Spleen (tissue), 11 donors: ENCODE measurements at regions not wholly inside any gene's neighbourhood (a gene's known extent, or its start where the extent isn't known, plus 50 kb on each side); places are given as distances from the start of the nearest gene placed in this dataset.

Experiments
- DNase-seq: peaks from one replicate; pipeline ENCODE4 v3.0.0-alpha.2; 2020
- H3K27ac ChIP-seq, 8 donors: fragments of 200-600 bp; sonication (generic) in 7 of 8; 1 replicate in 4 of 8; 2 replicates in 4 of 8; pipeline versions ENCODE4 v1.5.0 to v1.8.0; 2016 to 2021; ENCODE audit warnings: inconsistent platforms in 4 of 8, mild to moderate bottlenecking in 4 of 8, moderate library complexity in 1 of 8
- H3K27me3 ChIP-seq, 7 donors: fragments of 200-600 bp; sonication (generic) in 6 of 7; replicated peaks in 1 of 7; 1 replicate in 4 of 7; 2 replicates in 3 of 7; pipeline versions ENCODE4 v1.5.0 to v1.8.0; 2016 to 2021; ENCODE audit warnings: inconsistent platforms in 3 of 7, mild to moderate bottlenecking in 1 of 7
- H3K36me3 ChIP-seq, 6 donors: fragments of 200-600 bp; sonication (generic) in 5 of 6; 1 replicate in 4 of 6; 2 replicates in 2 of 6; pipeline versions ENCODE4 v1.5.0 to v1.8.0; 2016 to 2021; ENCODE audit warnings: inconsistent platforms in 2 of 6
- H3K4me1 ChIP-seq, 6 donors: fragments of 200-600 bp; sonication (generic) in 5 of 6; 1 replicate in 3 of 6; 2 replicates in 3 of 6; pipeline versions ENCODE4 v1.5.0 to v1.8.0; 2016 to 2021; ENCODE audit warnings: inconsistent platforms in 3 of 6
- H3K4me3 ChIP-seq, 8 donors: fragments of 200-600 bp; sonication (generic) in 7 of 8; 1 replicate in 4 of 8; 2 replicates in 4 of 8; pipeline versions ENCODE4 v1.5.0 to v1.8.0; 2016 to 2021; ENCODE audit warnings: inconsistent platforms in 4 of 8, mild to moderate bottlenecking in 4 of 8, moderate library complexity in 2 of 8
- H3K9me3 ChIP-seq, 8 donors: fragments of 200-600 bp; sonication (generic) in 7 of 8; 1 replicate in 4 of 8; 2 replicates in 4 of 8; pipeline versions ENCODE4 v1.5.0 to v1.8.0; 2016 to 2021; ENCODE audit warnings: inconsistent platforms in 4 of 8
- POLR2A ChIP-seq, 3 donors: fragments of 450-650 bp; IDR thresholded peaks; one replicate each; pipeline ENCODE4 v1.5.1; 2017; ENCODE audit warnings: antibody characterized with exemption in 3 of 3, mild to moderate bottlenecking in 1 of 3
- POLR2AphosphoS5 ChIP-seq, 3 donors: sonication (generic); formaldehyde crosslinking; IDR thresholded peaks; one replicate each; pipeline ENCODE4 v1.5.1; 2017; ENCODE audit warnings: antibody characterized with exemption in 3 of 3
- WGBS, 5 donors: extraction: QIAGEN DNeasy Blood & Tissue Kit in 3 of 5; methylation state at CpG; one replicate each; pipeline versions ENCODE4 v1.1.5 to v1.1.7; 2013 to 2018; 5-methylcytosine and 5-hydroxymethylcytosine counted together
- intact Hi-C: fragments of 100-400 bp; cut with DNase I; formaldehyde crosslinking; loops from one replicate; pipeline ENCODE4 v1.15.0; 2023; ENCODE audit warnings: low total_unique reads
- TF ChIP-seq, protein P1 (sequence below), 11 experiments: fragments of 200-600 bp in 7 of 11; fragments of 450-650 bp in 4 of 11; sonication (generic) in 4 of 11; IDR thresholded peaks in 8 of 11; conservative IDR thresholded peaks in 3 of 11; 1 replicate in 7 of 11; 2 replicates in 4 of 11; pipeline versions ENCODE4 v1.4.0 to v1.8.0; 2016 to 2021; ENCODE audit warnings: antibody characterized with exemption in 11 of 11, inconsistent platforms in 4 of 11, mild to moderate bottlenecking in 1 of 11
- donor health status: healthy with polysubstance abuse.
- donor health status: DM: no; HTN: no; CAD: no; lungs with moderate emphysema.
- donor health status: DM: no; HTN: no; CAD: no.
- donor health status: Bipolar disorder and iron deficiency.
- donor health status: healthy.
- donor health status: DM: no; HTN: no; CAD: no.
- donor health status: DM: yes; HTN: yes; CAD: no.

DNA sequence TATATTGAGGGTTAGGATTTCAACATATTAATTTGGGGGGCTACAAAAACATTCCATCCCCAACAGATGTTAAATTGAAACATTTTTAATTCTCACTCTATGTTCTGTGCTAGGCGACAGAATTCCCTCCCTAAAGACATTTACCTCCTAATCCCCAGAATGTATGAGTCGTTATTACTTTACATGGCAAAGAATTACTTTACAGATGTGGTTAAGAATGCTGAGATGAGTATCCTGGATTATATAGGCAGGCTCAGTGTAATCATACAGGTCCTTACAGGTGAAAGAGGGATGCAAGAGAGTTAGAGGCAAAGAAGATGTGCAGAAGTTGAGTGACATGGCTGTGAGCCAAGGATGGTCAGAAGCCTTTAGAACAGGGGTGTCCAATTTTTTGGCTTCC lies 974.1 kb upstream of the ACVR2A start:
- Histone ChIP-seq H3K36me3 (no peaks in the 10 kb centered on the region), H3K27ac (no peak overlapping the region), H3K4me1 (peaks cover 0 to 3% (median 0%) of the 10 kb centered on the region in 6 donors), H3K4me3 (no peak overlapping the region), H3K9me3 (no peaks in the 10 kb centered on the region), H3K27me3 (no peaks in the 10 kb centered on the region)
- no peak for DNase-seq
- WGBS, 5 donors: 83 to 96% (median 89%) methylated on average over 2 of the region's 2 CpGs
- intact Hi-C loops: no loop called here
- no peak for TF ChIP-seq POLR2A (IDR thresholded peaks at IDR 0.05)
- no peak for TF ChIP-seq POLR2AphosphoS5 (IDR thresholded peaks at IDR 0.05)
- TF ChIP-seq, protein P1, sequence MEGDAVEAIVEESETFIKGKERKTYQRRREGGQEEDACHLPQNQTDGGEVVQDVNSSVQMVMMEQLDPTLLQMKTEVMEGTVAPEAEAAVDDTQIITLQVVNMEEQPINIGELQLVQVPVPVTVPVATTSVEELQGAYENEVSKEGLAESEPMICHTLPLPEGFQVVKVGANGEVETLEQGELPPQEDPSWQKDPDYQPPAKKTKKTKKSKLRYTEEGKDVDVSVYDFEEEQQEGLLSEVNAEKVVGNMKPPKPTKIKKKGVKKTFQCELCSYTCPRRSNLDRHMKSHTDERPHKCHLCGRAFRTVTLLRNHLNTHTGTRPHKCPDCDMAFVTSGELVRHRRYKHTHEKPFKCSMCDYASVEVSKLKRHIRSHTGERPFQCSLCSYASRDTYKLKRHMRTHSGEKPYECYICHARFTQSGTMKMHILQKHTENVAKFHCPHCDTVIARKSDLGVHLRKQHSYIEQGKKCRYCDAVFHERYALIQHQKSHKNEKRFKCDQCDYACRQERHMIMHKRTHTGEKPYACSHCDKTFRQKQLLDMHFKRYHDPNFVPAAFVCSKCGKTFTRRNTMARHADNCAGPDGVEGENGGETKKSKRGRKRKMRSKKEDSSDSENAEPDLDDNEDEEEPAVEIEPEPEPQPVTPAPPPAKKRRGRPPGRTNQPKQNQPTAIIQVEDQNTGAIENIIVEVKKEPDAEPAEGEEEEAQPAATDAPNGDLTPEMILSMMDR (IDR thresholded peaks at IDR 0.05 in 8 of 11, conservative IDR thresholded peaks at IDR 0.05 in 3 of 11): no peak

DNA sequence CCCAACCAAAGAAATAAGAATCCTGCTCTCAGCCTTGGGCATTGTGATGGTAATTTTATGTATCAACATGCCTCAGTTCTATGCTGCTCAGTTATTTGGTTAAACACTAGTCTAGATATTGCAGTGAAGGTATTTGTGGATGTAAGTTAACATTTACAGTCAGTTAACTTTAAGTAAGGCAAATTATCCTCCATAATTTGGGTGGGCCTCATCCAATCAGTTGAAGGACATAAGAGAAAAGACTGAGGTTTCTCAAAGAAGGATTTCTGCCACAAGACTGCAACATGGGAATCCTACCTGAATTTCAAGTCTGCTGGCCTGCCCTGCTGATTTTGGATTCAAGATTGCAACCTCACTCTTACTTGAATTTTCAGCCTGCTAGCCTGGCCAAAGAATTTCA lies 975.5 kb upstream of the ACVR2A start:
- Histone ChIP-seq H3K4me3 (no peak overlapping the region), H3K9me3 (peaks cover 0 to 10% (median 1%) of the 10 kb centered on the region in 8 donors)

DNA sequence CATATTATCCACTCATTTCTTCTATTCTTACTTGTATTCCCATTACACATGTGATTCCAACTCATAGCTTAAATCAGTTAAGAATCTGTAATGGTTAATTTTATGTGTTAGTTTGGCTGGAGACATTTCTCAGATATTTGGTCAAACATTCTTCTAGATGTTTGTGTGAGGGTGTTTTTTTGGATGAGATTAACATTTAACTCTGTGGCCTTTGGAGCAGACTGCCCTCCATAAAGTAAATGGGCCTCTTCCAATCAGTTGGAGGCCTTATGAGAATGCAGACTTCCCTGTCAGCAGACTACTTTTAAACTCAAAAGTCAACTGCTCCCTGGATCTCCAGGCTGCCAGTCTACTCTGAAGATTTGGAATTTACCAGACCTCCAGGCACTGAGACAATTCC lies 976.8 kb upstream of the ACVR2A start:
- intact Hi-C loops: no loop called here
- no peak for DNase-seq

More for the DNA sequence above, 975.5 kb upstream of the ACVR2A start:
- Histone ChIP-seq H3K27me3 (no peaks in the 10 kb centered on the region), H3K4me1 (peaks cover 0 to 3% (median 0%) of the 10 kb centered on the region in 6 donors), H3K36me3 (no peaks in the 10 kb centered on the region), H3K27ac (no peak overlapping the region)
- TF ChIP-seq POLR2AphosphoS5 (IDR thresholded peaks at IDR 0.05) (no peak), POLR2A (IDR thresholded peaks at IDR 0.05) (no peak)
- TF ChIP-seq, protein P1 (IDR thresholded peaks at IDR 0.05 in 8 of 11, conservative IDR thresholded peaks at IDR 0.05 in 3 of 11): no peak
- intact Hi-C loops: no loop called here
- no peak for DNase-seq

DNA sequence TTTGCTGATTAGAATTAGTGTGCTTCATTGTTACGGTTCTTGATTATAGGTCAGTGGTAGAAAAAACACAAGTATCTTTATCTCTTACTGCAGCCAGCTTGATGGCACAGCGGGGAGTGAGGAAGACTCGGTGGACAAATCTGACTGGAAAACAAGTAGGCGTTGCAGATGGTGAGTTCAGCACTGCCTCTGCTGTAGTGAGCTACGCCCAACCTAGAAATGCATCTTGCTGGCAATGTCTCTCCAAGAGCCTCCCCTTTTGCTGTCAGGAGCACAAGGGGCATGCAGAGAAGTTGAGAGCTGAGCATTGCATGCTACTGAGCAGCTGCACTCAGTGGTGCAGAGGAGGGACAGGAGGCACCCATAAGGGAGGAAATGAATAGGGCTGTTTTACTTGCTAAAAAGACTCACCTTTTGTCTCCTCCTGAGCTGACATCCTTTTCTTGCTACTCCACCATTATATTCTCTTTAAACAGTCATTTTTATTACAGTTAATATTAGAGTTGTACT lies 977.3 kb upstream of the ACVR2A start:
- intact Hi-C loops: no loop called here
- Histone ChIP-seq H3K4me1 (no peaks in the 10 kb centered on the region), H3K4me3 (no peak overlapping the region), H3K36me3 (no peaks in the 10 kb centered on the region), H3K9me3 (peaks cover 0 to 18% (median 7%) of the 10 kb centered on the region in 8 donors), H3K27ac (no peak overlapping the region), H3K27me3 (no peaks in the 10 kb centered on the region)
- TF ChIP-seq POLR2AphosphoS5 (IDR thresholded peaks at IDR 0.05): no peak
- TF ChIP-seq POLR2A (IDR thresholded peaks at IDR 0.05): no peak
- TF ChIP-seq, protein P1 (IDR thresholded peaks at IDR 0.05 in 8 of 11, conservative IDR thresholded peaks at IDR 0.05 in 3 of 11): no peak
- DNase-seq: no peak
- 89 to 95% (median 93%) methylated on average over 5 of the region's 5 CpGs for WGBS, 5 donors

More for the DNA sequence above, 976.8 kb upstream of the ACVR2A start:
- Histone ChIP-seq H3K9me3 (peaks cover 0 to 18% (median 7%) of the 10 kb centered on the region in 8 donors), H3K27ac (no peak overlapping the region), H3K27me3 (no peaks in the 10 kb centered on the region), H3K4me3 (no peak overlapping the region), H3K4me1 (no peaks in the 10 kb centered on the region), H3K36me3 (no peaks in the 10 kb centered on the region)
- no peak for TF ChIP-seq POLR2A (IDR thresholded peaks at IDR 0.05)
- TF ChIP-seq, protein P1 (IDR thresholded peaks at IDR 0.05 in 8 of 11, conservative IDR thresholded peaks at IDR 0.05 in 3 of 11): no peak
- TF ChIP-seq POLR2AphosphoS5 (IDR thresholded peaks at IDR 0.05): no peak
